ENCODE measurements at regions not wholly inside any gene's neighbourhood (a gene's known extent, or its start where the extent isn't known, plus 50 kb on each side); places are given as distances from the start of the nearest gene placed in this dataset.

- no peaks in the 10 kb centered on the region for H3K9me3 Mint-ChIP-seq
- H3K4me1 ChIP-seq (ENCODE audit: control insufficient read depth in 1 of 2, extremely low read depth in 1 of 2, insufficient read depth in 2 of 2, low read length in 2 of 2) = peaks cover 19 to 51% of the 10 kb centered on the region in 2 experiments
- peak overlapping the region in 1 of 3 donors; percentile 33 for H3K4me3 Mint-ChIP-seq
- ChIA-PET POLR2A (no interaction called here), CTCF (interaction anchor here in 1 of 2 donors (0.8 kb wide), 1 partner anchor 29 kb away, joined by 3 read pairs; no protein-coding TSS in a partner anchor)
- no peak for ATAC-seq (replicated peaks in 1 of 4)
- 79% methylated on average over 9 of the region's 14 CpGs for WGBS (ENCODE audit: insufficient coverage)
- no peaks in the 10 kb centered on the region for H3K36me3 Mint-ChIP-seq
- DNase-seq = no peak
- H3K27ac ChIP-seq (ENCODE audit: low read length) = no peak overlapping the region
- H3K27me3 Mint-ChIP-seq = no peaks in the 10 kb centered on the region
- H3K9me3 ChIP-seq = no peaks in the 10 kb centered on the region
- no peaks in the 10 kb centered on the region for H3K36me3 ChIP-seq (ENCODE audit: control insufficient read depth in 2 of 2, extremely low read depth in 1 of 2, insufficient read depth in 1 of 2, low read length in 1 of 2)
- peak overlapping the region in 1 of 2 donors; percentile 3 for H3K27ac Mint-ChIP-seq
- H3K27me3 ChIP-seq (replicated peaks in 1 of 2; ENCODE audit: control insufficient read depth in 2 of 2, extremely low read depth in 1 of 2, insufficient read depth in 2 of 2, low read length in 1 of 2) = peaks cover 0 to 38% of the 10 kb centered on the region in 2 experiments
- no peak overlapping the region for H3K4me3 ChIP-seq (ENCODE audit: control insufficient read depth in 1 of 2, extremely low read depth in 1 of 2, low read length in 1 of 2)
- peaks cover 23 to 39% (median 29%) of the 10 kb centered on the region in 3 donors for H3K4me1 Mint-ChIP-seq
Measured at GRCh38 chr1:10906866-10907519, 105.5 kb upstream of the TARDBP start.

- Mint-ChIP-seq H3K4me3 (peak overlapping the region in 1 of 3 donors; percentile 12), H3K27ac (no peak overlapping the region), H3K36me3 (no peaks in the 10 kb centered on the region), H3K27me3 (peaks cover 0 to 4% of the 10 kb centered on the region in 2 donors), H3K9me3 (no peaks in the 10 kb centered on the region), H3K4me1 (peaks cover 23 to 38% (median 29%) of the 10 kb centered on the region in 3 donors)
- ChIA-PET POLR2A (no interaction called here), CTCF (no interaction called here)
- H3K4me3 ChIP-seq (ENCODE audit: control insufficient read depth in 1 of 2, extremely low read depth in 1 of 2, low read length in 1 of 2) = no peak overlapping the region
- WGBS (ENCODE audit: insufficient coverage) = 80% methylated on average over 6 of the region's 6 CpGs
- H3K4me1 ChIP-seq (ENCODE audit: control insufficient read depth in 1 of 2, extremely low read depth in 1 of 2, insufficient read depth in 2 of 2, low read length in 2 of 2) = peaks cover 19 to 50% of the 10 kb centered on the region in 2 experiments
- no peaks in the 10 kb centered on the region for H3K9me3 ChIP-seq
- no peak for DNase-seq
- H3K27ac ChIP-seq (ENCODE audit: low read length) = no peak overlapping the region
- no peaks in the 10 kb centered on the region for H3K36me3 ChIP-seq (ENCODE audit: control insufficient read depth in 2 of 2, extremely low read depth in 1 of 2, insufficient read depth in 1 of 2, low read length in 1 of 2)
- no peak for ATAC-seq (replicated peaks in 1 of 4)
- H3K27me3 ChIP-seq (replicated peaks in 1 of 2; ENCODE audit: control insufficient read depth in 2 of 2, extremely low read depth in 1 of 2, insufficient read depth in 2 of 2, low read length in 1 of 2) = peaks cover 0 to 45% of the 10 kb centered on the region in 2 experiments
Measured at GRCh38 chr1:10908266-10908665, 104.2 kb upstream of the TARDBP start.

DNA sequence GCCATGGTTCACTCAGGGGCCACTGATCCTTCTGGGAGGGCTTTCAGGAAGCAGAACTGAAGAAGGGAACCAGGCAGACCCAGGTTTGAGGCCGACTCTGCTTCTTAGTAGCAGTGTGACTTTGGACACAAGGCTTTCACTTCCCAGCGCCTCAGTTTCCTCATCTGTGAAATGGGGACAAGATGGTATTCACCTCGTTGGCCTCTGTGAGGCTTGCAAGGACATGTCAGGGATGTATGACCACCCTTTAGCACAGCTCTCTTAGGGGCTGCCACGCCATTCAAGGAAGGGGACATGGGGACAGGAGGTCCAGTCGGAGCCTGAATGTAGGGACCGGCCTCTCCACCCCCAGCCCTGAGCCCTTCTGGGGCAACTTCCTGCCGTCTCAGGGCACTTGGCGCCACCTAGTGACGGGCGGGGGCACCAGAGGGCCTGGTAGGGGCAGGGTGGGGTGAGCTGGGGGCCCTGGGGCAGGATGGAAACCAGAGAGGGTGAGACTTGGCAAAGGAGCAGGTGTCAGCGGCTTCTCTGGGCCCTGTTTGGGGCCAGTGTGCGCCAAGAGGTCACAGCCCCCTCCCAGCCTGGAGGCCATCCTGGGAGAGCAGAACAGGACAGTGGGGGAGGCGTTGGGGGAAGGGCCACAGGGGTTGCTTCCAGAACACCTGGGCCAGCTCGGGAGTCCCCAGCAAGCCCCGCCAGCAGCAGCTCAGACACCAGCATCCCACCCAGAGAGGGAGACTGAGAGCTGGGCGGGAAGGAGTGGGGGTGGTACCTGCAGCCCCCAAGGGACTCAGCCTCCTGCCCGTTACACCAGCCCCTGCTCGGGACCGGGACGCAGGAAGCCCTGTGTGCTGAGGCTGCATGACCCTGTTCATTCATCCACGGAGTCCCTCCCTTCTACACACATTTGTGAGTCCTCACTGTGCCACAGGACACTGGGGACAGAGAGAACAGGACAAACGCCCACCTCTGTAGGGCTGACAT is 102.5 kb upstream of the TARDBP start:
- H3K9me3 Mint-ChIP-seq = no peaks in the 10 kb centered on the region

GRCh38 chr1:10910681-10911489 is 101.6 kb upstream of the TARDBP start:
- no peak overlapping the region for H3K27ac Mint-ChIP-seq

More for the DNA sequence above, 102.5 kb upstream of the TARDBP start:
- no peaks in the 10 kb centered on the region for H3K9me3 ChIP-seq
- no peaks in the 10 kb centered on the region for H3K36me3 ChIP-seq (ENCODE audit: control insufficient read depth in 2 of 2, extremely low read depth in 1 of 2, insufficient read depth in 1 of 2, low read length in 1 of 2)
- no peaks in the 10 kb centered on the region for H3K36me3 Mint-ChIP-seq
- H3K4me1 Mint-ChIP-seq = peaks cover 6 to 20% (median 17%) of the 10 kb centered on the region in 3 donors
- ChIA-PET CTCF (interaction anchor here (0.6 to 1.4 kb wide), 2 partner anchors 15 to 386 kb away, joined by 3 read pairs; no protein-coding TSS in a partner anchor), POLR2A (no interaction called here)
- peaks cover 0 to 39% of the 10 kb centered on the region in 2 experiments for H3K27me3 ChIP-seq (replicated peaks in 1 of 2; ENCODE audit: control insufficient read depth in 2 of 2, extremely low read depth in 1 of 2, insufficient read depth in 2 of 2, low read length in 1 of 2)
- H3K4me3 Mint-ChIP-seq = no peak overlapping the region
- no peak overlapping the region for H3K27ac Mint-ChIP-seq
- H3K27me3 Mint-ChIP-seq = peaks cover 0 to 4% of the 10 kb centered on the region in 2 donors
- DNase-seq = peak; percentile 56 to 82 (median 72)
- no peak overlapping the region for H3K27ac ChIP-seq (ENCODE audit: low read length)
- H3K4me3 ChIP-seq (ENCODE audit: control insufficient read depth in 1 of 2, extremely low read depth in 1 of 2, low read length in 1 of 2) = no peak overlapping the region
- 42% methylated on average over 10 of the region's 22 CpGs for WGBS (ENCODE audit: insufficient coverage)
- peak; percentile 84 to 92 (median 86) for ATAC-seq (replicated peaks in 1 of 4)
- peaks cover 11 to 33% of the 10 kb centered on the region in 2 experiments for H3K4me1 ChIP-seq (ENCODE audit: control insufficient read depth in 1 of 2, extremely low read depth in 1 of 2, insufficient read depth in 2 of 2, low read length in 2 of 2)

GRCh38 chr1:10911490-10912166 is 100.8 kb upstream of the TARDBP start:
- no peaks in the 10 kb centered on the region for H3K36me3 Mint-ChIP-seq
- ATAC-seq (replicated peaks in 1 of 4) = no peak
- H3K36me3 ChIP-seq (ENCODE audit: control insufficient read depth in 2 of 2, extremely low read depth in 1 of 2, insufficient read depth in 1 of 2, low read length in 1 of 2) = no peaks in the 10 kb centered on the region

More at GRCh38 chr1:10910681-10911489, 101.6 kb upstream of the TARDBP start:
- CTCF ChIA-PET = interaction anchor here in 1 of 2 donors (1.4 kb wide), 1 partner anchor 14 kb away, joined by 3 read pairs; no protein-coding TSS in a partner anchor
- H3K4me3 ChIP-seq (ENCODE audit: control insufficient read depth in 1 of 2, extremely low read depth in 1 of 2, low read length in 1 of 2) = no peak overlapping the region
- no peaks in the 10 kb centered on the region for H3K9me3 ChIP-seq
- Mint-ChIP-seq H3K27me3 (peaks cover 0 to 4% of the 10 kb centered on the region in 2 donors), H3K4me1 (peaks cover under 1 to 19% (median 14%) of the 10 kb centered on the region in 3 donors), H3K9me3 (no peaks in the 10 kb centered on the region), H3K4me3 (no peak overlapping the region), H3K36me3 (no peaks in the 10 kb centered on the region)
- WGBS (ENCODE audit: insufficient coverage) = 88% methylated on average over 10 of the region's 13 CpGs
- peaks cover 8 to 32% of the 10 kb centered on the region in 2 experiments for H3K4me1 ChIP-seq (ENCODE audit: control insufficient read depth in 1 of 2, extremely low read depth in 1 of 2, insufficient read depth in 2 of 2, low read length in 2 of 2)
- no peak overlapping the region for H3K27ac ChIP-seq (ENCODE audit: low read length)
- peaks cover 0 to 43% of the 10 kb centered on the region in 2 experiments for H3K27me3 ChIP-seq (replicated peaks in 1 of 2; ENCODE audit: control insufficient read depth in 2 of 2, extremely low read depth in 1 of 2, insufficient read depth in 2 of 2, low read length in 1 of 2)
- ATAC-seq (replicated peaks in 1 of 4) = no peak
- POLR2A ChIA-PET = no interaction called here
- no peaks in the 10 kb centered on the region for H3K36me3 ChIP-seq (ENCODE audit: control insufficient read depth in 2 of 2, extremely low read depth in 1 of 2, insufficient read depth in 1 of 2, low read length in 1 of 2)
- no peak for DNase-seq

More at GRCh38 chr1:10911490-10912166, 100.8 kb upstream of the TARDBP start:
- H3K27me3 Mint-ChIP-seq = peaks cover 0 to 4% of the 10 kb centered on the region in 2 donors
- no peak overlapping the region for H3K27ac ChIP-seq (ENCODE audit: low read length)
- peaks cover 8 to 21% (median 20%) of the 10 kb centered on the region in 3 donors for H3K4me1 Mint-ChIP-seq
- ChIA-PET CTCF (no interaction called here), POLR2A (no interaction called here)
- no peak overlapping the region for H3K4me3 ChIP-seq (ENCODE audit: control insufficient read depth in 1 of 2, extremely low read depth in 1 of 2, low read length in 1 of 2)
- no peak for DNase-seq
- H3K9me3 ChIP-seq = no peaks in the 10 kb centered on the region
- no peaks in the 10 kb centered on the region for H3K9me3 Mint-ChIP-seq
- H3K27ac Mint-ChIP-seq = no peak overlapping the region
- H3K4me3 Mint-ChIP-seq = no peak overlapping the region
- H3K4me1 ChIP-seq (ENCODE audit: control insufficient read depth in 1 of 2, extremely low read depth in 1 of 2, insufficient read depth in 2 of 2, low read length in 2 of 2) = peaks cover 11 to 32% of the 10 kb centered on the region in 2 experiments
- peaks cover 0 to 46% of the 10 kb centered on the region in 2 experiments for H3K27me3 ChIP-seq (replicated peaks in 1 of 2; ENCODE audit: control insufficient read depth in 2 of 2, extremely low read depth in 1 of 2, insufficient read depth in 2 of 2, low read length in 1 of 2)
- 89% methylated on average over 7 of the region's 11 CpGs for WGBS (ENCODE audit: insufficient coverage)
